ENCODE measurements at regions not wholly inside any gene's neighbourhood (a gene's known extent, or its start where the extent isn't known, plus 50 kb on each side); places are given as distances from the start of the nearest gene placed in this dataset.

DNA sequence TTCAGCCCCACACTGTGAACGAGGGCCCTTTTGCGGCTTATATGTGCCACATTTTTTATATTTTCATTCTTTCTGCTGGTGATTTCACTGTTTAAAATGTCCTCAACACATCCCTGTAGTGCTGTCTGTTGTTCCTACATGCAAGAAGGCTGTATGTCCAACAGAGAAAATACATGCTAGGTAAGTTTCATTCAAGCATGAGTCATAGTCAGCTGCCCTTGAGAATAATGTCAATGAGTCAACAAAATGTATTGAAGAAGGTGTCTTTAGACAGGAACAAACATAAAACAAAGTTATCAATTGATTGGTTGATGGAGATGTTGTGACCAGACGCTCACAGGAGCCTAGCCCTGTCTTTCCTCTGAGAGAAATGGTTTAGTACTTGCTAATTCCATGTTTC is 553.4 kb downstream of the PLPP3 start:
- no peak for TF ChIP-seq JUND (IDR thresholded peaks at IDR 0.05; ENCODE audit: low read depth)
- in situ Hi-C loops (cut with HindIII; ENCODE audit: low pct_unique_long_range_greater_than_20kb, low sequenced_read_pairs), result no loop called here
- DNase-seq (ENCODE audit: low read depth in 1 of 2, low spot score in 1 of 2), result peak in 1 of 2 experiments; percentile 1

- in situ Hi-C loops (cut with HindIII; ENCODE audit: low pct_unique_long_range_greater_than_20kb, low sequenced_read_pairs), result no loop called here
- no peak for DNase-seq (ENCODE audit: low read depth in 1 of 2, low spot score in 1 of 2)
- TF ChIP-seq JUND (IDR thresholded peaks at IDR 0.05; ENCODE audit: low read depth), result no peak
Measured at GRCh38 chr1:56024155-56024554, 555.2 kb downstream of the PLPP3 start.

- no peak for TF ChIP-seq JUND (IDR thresholded peaks at IDR 0.05; ENCODE audit: low read depth)
- in situ Hi-C loops (cut with HindIII; ENCODE audit: low pct_unique_long_range_greater_than_20kb, low sequenced_read_pairs), result no loop called here
- DNase-seq (ENCODE audit: low read depth in 1 of 2, low spot score in 1 of 2), result no peak
Measured at GRCh38 chr1:56019922-56020321, 559.4 kb downstream of the PLPP3 start.

DNA sequence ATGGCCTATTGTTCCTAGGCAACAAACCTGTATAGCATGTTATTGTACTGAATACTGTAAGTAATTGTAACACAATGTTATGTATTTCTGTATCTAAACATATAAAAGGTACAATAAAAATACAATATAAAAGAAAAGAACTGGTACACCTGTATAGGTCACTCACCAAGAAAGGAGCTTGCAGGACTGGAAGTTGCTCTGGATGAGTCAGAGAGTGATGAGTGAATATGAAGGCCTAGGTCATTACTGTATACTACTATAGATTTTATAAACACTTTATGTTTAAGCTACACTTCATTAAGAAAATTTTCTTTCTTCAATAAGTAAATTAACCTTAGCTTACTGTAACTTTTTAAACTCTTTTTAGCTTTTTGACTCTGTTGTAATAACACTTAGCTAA is 559.9 kb downstream of the PLPP3 start:
- no peak for TF ChIP-seq JUND (IDR thresholded peaks at IDR 0.05; ENCODE audit: low read depth)
- in situ Hi-C loops (cut with HindIII; ENCODE audit: low pct_unique_long_range_greater_than_20kb, low sequenced_read_pairs), result no loop called here
- DNase-seq (ENCODE audit: low read depth in 1 of 2, low spot score in 1 of 2), result no peak

GRCh38 chr1:56017336-56017735 is 562.0 kb downstream of the PLPP3 start:
- DNase-seq (ENCODE audit: low read depth in 1 of 2, low spot score in 1 of 2), result no peak
- in situ Hi-C loops (cut with HindIII; ENCODE audit: low pct_unique_long_range_greater_than_20kb, low sequenced_read_pairs), result no loop called here
- no peak for TF ChIP-seq JUND (IDR thresholded peaks at IDR 0.05; ENCODE audit: low read depth)

DNA sequence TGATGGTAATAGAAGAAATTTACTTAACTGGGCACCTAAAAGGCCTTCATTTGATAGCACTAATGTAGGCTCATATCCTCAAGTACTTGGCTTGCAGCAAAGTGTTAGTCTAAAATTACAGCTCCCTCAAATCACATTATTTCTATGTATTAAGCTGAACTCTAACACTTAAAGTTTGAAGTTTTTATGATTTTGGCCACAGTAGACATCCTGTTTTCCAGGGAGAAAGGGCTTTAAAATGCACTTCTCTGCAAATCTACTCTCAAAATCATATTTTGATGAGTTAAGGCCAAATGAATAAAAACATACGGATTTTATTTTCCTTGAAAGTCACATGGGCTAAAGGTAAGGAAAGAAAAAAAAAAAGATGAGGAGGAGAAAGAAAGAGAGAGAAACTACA is 575.5 kb downstream of the PLPP3 start:
- in situ Hi-C loops (cut with HindIII; ENCODE audit: low pct_unique_long_range_greater_than_20kb, low sequenced_read_pairs), result no loop called here
- no peak for TF ChIP-seq JUND (IDR thresholded peaks at IDR 0.05; ENCODE audit: low read depth)

DNA sequence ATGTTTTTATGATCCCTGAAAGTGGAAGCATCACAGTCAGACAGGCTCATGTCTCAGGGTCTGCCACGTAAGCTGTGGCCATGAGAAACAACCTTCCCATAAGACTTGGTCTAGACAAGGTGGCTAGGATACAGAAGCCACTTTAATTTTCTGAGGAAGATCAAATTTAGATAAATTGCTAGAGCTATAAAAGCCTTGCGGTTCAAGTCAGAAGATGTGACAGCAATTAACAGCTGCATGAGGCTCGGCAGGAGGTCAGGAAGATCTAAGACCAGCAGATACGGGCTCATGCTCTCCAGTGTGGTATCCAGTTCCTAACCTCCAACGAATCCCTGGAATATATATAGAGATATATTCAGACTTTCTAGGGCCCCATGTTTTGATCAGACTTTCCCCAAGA is 577.1 kb downstream of the PLPP3 start:
- no peak for TF ChIP-seq JUND (IDR thresholded peaks at IDR 0.05; ENCODE audit: low read depth)
- DNase-seq (ENCODE audit: low read depth in 1 of 2, low spot score in 1 of 2), result no peak
- in situ Hi-C loops (cut with HindIII; ENCODE audit: low pct_unique_long_range_greater_than_20kb, low sequenced_read_pairs), result no loop called here

More for the DNA sequence above, 575.5 kb downstream of the PLPP3 start:
- no peak for DNase-seq (ENCODE audit: low read depth in 1 of 2, low spot score in 1 of 2)

DNA sequence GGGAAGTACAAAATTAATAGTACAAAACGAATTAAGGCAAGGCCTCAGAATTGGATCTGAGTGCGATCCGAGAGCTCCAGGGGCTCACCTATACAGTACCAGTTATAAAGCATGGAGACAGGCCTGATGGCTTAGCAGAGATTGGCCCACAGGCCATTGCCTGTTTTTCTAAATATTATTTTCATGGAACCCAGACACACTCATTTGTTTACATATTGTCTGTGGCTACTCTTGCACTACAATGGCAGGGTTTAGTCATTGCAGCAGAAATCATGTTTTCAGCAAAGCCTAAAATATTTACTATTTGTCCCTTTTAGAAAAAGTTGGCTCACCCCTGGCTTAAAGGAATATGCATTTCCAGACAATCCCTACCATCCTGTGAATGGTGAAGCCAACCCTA is 578.9 kb downstream of the PLPP3 start:
- in situ Hi-C loops (cut with HindIII; ENCODE audit: low pct_unique_long_range_greater_than_20kb, low sequenced_read_pairs), result no loop called here
- no peak for DNase-seq (ENCODE audit: low read depth in 1 of 2, low spot score in 1 of 2)
- TF ChIP-seq JUND (IDR thresholded peaks at IDR 0.05; ENCODE audit: low read depth), result no peak

- in situ Hi-C loops (cut with HindIII; ENCODE audit: low pct_unique_long_range_greater_than_20kb, low sequenced_read_pairs), result no loop called here
- no peak for TF ChIP-seq JUND (IDR thresholded peaks at IDR 0.05; ENCODE audit: low read depth)
- no peak for DNase-seq (ENCODE audit: low read depth in 1 of 2, low spot score in 1 of 2)
Measured at GRCh38 chr1:55997536-55997935, 581.8 kb downstream of the PLPP3 start.

GRCh38 chr1:55993646-55994318 is 585.6 kb downstream of the PLPP3 start:
- in situ Hi-C loops (cut with HindIII; ENCODE audit: low pct_unique_long_range_greater_than_20kb, low sequenced_read_pairs), result no loop called here
- TF ChIP-seq JUND (IDR thresholded peaks at IDR 0.05; ENCODE audit: low read depth), result no peak
- no peak for DNase-seq (ENCODE audit: low read depth in 1 of 2, low spot score in 1 of 2)

DNA sequence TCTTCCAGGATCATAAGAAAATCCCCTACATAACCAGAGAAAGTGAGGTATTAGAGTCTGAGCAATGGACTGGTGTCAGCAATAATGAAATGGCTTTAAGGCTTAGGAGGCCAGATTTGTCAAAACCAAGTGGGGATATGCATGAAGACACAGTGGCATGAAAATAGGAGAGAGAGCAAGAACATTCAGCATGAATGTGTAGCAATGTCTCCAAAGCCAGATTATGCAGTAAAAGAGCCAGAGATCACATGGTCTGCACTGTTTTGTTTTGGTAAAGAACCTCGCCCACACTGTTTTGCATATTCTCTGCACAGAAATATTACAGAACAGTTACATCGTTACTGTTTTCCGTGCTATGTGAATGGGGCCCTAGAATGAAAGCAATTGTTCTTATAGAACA is 589.4 kb downstream of the PLPP3 start:
- no peak for TF ChIP-seq JUND (IDR thresholded peaks at IDR 0.05; ENCODE audit: low read depth)
- in situ Hi-C loops (cut with HindIII; ENCODE audit: low pct_unique_long_range_greater_than_20kb, low sequenced_read_pairs), result no loop called here
- DNase-seq (ENCODE audit: low read depth in 1 of 2, low spot score in 1 of 2), result no peak

GRCh38 chr1:55988963-55989452 is 590.4 kb downstream of the PLPP3 start:
- no peak for TF ChIP-seq JUND (IDR thresholded peaks at IDR 0.05; ENCODE audit: low read depth)
- in situ Hi-C loops (cut with HindIII; ENCODE audit: low pct_unique_long_range_greater_than_20kb, low sequenced_read_pairs), result no loop called here
- no peak for DNase-seq (ENCODE audit: low read depth in 1 of 2, low spot score in 1 of 2)

- TF ChIP-seq JUND (IDR thresholded peaks at IDR 0.05; ENCODE audit: low read depth), result no peak
- DNase-seq (ENCODE audit: low read depth in 1 of 2, low spot score in 1 of 2), result no peak
- in situ Hi-C loops (cut with HindIII; ENCODE audit: low pct_unique_long_range_greater_than_20kb, low sequenced_read_pairs), result no loop called here
Measured at GRCh38 chr1:55987491-55988249, 591.7 kb downstream of the PLPP3 start.
